DMS114 treated with DMSO at 0.1 percent for 48 hours (cell line): ENCODE measurements at regions not wholly inside any gene's neighbourhood (a gene's known extent, or its start where the extent isn't known, plus 50 kb on each side); places are given as distances from the start of the nearest gene placed in this dataset.

ENCODE experiments used
- DNase-seq: peaks from one replicate; lab custom pipeline; 2025; ENCODE audit not compliant: unreplicated experiment; lab: John Stamatoyannopoulos, UW

GRCh38 chr12:128138125-128138524 lies 128.8 kb upstream of the TMEM132C start:
- no peak for DNase-seq

GRCh38 chr12:128140551-128140950 lies 126.4 kb upstream of the TMEM132C start:
- DNase-seq, result no peak

GRCh38 chr12:128150961-128151360 lies 116.0 kb upstream of the TMEM132C start:
- DNase-seq, result no peak

GRCh38 chr12:128155571-128155970 lies 111.4 kb upstream of the TMEM132C start:
- DNase-seq, result no peak

- DNase-seq, result no peak
Observed at GRCh38 chr12:128163086-128163485, 103.9 kb upstream of the TMEM132C start.

GRCh38 chr12:128164533-128164932 lies 102.4 kb upstream of the TMEM132C start:
- DNase-seq, result no peak

GRCh38 chr12:128165387-128165786 lies 101.6 kb upstream of the TMEM132C start:
- DNase-seq, result no peak

GRCh38 chr12:128168273-128168672 lies 98.7 kb upstream of the TMEM132C start:
- no peak for DNase-seq

GRCh38 chr12:128170181-128170580 lies 96.8 kb upstream of the TMEM132C start:
- no peak for DNase-seq

GRCh38 chr12:128178565-128178964 lies 88.4 kb upstream of the TMEM132C start:
- no peak for DNase-seq

GRCh38 chr12:128178966-128179365 lies 88.0 kb upstream of the TMEM132C start:
- DNase-seq, result no peak

- DNase-seq, result no peak
Observed at GRCh38 chr12:128180166-128180565, 86.8 kb upstream of the TMEM132C start.

GRCh38 chr12:128190052-128190451 lies 76.9 kb upstream of the TMEM132C start:
- no peak for DNase-seq

- no peak for DNase-seq
Observed at GRCh38 chr12:128190614-128191013, 76.4 kb upstream of the TMEM132C start.

- no peak for DNase-seq
Observed at GRCh38 chr12:128191380-128191779, 75.6 kb upstream of the TMEM132C start.

- no peak for DNase-seq
Observed at GRCh38 chr12:128204711-128205110, 62.3 kb upstream of the TMEM132C start.

GRCh38 chr12:128205145-128205544 lies 61.8 kb upstream of the TMEM132C start:
- no peak for DNase-seq

- no peak for DNase-seq
Observed at GRCh38 chr12:128205758-128206157, 61.2 kb upstream of the TMEM132C start.
